Stimulated activated CD8-positive, alpha-beta memory T cell treated with anti-CD3 and anti-CD28 coated beads, Interleukin-4, amount 100 ng/mL, for 48 hours (primary cell): ENCODE measurements at regions not wholly inside any gene's neighbourhood (a gene's known extent, or its start where the extent isn't known, plus 50 kb on each side); places are given as distances from the start of the nearest gene placed in this dataset.
A peak's percentile ranks its signal among the peaks of the same experiment; 100 is the strongest.

ENCODE experiments used
- DNase-seq: peaks from one replicate; pipeline ENCODE4 v3.0.0-alpha.2; 2020

DNA sequence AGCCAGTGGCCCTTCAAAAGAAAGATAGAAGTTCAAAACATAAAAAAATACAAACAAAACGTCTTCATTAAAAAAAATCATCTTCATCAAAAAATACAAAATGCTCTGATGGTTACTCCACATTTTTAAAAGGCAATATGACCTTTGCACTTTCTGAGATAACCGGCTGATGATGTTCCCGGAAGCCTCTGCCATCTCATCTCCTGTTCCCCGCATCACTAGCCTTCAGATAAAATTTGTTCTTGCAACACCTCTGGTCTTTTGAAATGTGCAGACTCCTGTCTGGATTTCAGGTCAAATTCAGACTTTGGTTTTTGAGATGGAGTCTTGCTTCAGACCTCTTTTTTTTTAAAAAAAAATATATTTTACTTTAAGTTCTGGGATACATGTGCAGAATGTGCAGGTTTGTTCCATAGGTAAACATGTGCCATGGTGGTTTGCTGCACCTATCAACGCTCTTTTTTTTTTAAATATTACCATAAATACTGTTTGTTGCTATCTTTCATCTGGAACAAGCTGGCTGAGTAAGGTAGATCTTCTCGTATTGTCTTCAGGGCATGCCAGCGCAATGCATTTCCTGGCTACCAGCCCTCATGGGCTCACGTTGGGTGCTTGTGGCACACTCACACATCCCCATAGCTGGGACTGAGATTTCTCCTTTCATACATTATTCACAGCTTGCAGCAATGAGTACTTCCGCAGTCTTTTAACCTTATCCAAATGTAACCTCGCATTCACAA is 418.9 kb upstream of the ARGLU1 start:
- DNase-seq = no peak

DNA sequence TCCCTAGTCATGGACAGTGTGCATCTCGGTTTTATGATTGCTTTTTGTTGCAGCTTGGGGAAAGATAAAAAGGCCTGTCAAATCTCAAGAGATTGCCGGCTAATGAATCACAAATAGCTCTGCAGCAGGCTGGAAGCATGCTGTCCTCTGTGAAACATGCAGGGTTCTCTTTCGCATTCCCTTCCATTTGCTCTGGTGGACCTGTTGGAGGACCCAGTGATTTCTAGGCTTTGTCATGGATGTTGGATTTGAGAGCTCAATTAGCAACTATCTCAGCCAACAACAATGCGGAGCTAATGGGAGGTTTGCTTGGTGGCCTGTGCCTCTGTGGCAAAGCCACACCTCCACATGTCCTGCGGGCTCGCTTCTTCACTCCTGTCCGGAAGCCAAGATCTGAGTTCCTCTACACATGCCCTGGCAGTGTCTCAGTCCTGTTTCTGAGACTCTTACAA is 418.1 kb upstream of the ARGLU1 start:
- DNase-seq = no peak

GRCh38 chr13:106985481-106985880 is 417.5 kb upstream of the ARGLU1 start:
- DNase-seq = no peak

DNA sequence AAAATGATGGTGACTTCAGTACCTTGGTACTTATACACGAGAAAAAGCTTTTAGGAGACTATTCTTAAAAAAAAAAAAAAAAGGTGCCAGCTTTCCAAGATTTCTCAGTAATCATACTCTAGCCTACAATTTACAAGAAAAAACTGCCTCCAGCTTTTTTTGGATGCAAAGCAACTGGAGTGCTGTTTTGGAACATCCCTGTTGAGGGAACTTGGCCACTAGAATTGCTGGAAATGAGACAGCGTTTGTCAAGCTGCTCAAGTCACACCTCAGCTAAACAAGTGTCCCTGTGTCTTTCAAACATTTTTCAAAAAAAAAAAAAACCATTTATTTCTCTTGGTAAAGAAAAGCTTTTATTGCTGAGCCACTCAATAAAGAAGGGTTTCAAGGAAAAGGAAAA is 413.1 kb upstream of the ARGLU1 start:
- DNase-seq = no peak

DNA sequence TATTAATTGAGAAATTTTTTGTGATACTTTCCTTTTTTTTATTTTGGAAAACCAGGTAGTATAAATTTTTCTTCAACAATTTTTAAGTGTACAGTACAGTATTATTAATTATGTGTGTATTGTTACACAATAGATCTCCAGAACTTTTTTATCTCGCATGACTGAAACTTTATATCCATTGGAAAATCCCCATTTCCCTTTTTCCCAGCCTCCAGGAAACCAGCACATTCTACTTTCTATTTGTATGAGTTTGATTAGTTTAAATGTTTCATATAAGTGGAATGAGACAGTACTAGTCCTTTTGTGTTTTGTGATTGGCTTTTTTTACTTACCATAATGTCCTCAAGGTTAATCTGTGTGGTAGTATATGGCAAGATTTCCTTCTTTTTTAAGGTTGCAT is 399.5 kb upstream of the ARGLU1 start:
- no peak for DNase-seq

DNA sequence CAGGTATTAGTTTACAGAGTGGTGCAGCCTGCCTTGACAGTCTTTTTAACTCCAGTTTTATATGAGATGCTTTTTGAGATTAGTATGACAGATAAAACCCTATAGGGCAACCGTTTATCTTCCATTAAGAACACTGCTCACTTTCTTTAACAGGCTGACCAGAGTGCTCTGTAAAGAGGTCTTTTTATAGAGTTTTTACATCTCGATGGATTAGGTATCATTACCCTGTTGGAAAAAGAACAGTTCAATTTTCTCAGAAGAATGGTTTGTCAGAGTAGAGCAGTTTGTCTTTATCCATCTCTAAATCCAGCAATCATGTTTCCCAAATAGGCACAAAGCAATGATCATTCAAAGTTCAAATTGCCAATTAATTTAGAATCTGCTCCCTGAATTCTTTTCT is 395.2 kb upstream of the ARGLU1 start:
- DNase-seq = no peak

- DNase-seq = no peak
These were observed 393.7 kb upstream of the ARGLU1 start for GRCh38 chr13:106961651-106962050.

- no peak for DNase-seq
These were observed 393.3 kb upstream of the ARGLU1 start for GRCh38 chr13:106961216-106961615.

GRCh38 chr13:106958621-106959048 is 390.7 kb upstream of the ARGLU1 start:
- no peak for DNase-seq

DNA sequence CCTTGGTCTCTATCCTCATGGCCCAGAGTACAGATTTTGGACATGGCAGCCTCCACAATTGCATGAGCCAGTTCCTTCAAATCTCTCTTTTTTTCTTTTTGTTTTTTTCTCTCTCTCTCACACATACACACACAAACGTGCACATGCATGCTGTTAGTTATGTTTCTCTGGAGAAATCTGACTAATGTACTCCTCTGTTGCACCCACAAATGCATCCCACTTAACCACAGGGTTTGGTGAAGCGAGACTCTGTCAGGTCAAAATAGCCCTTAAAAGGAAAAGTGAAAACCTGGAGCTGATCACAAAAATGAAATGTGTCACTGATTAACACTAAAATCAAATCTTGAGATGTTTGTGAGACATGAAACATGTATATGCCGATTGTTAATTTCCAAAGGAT is 374.6 kb upstream of the ARGLU1 start:
- no peak for DNase-seq

DNA sequence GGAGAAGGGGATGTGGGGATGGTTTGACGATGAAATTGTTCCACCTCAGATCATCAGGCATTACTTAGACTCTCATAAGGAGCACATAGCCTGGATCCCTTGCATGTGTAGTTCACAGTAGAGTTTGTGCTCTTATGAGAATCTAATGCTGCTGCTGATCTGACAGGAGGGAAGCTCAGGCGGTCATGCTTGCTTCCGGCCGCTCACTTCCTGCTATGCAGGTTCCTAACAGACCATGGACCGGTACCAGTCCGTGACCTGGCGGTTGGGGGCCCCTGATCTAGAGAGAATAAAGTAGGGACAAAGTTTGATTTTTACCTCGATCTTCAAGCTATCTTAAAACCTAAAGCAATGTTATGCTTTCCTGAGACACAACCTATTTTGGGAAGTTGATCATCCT is 373.8 kb upstream of the ARGLU1 start:
- no peak for DNase-seq

DNA sequence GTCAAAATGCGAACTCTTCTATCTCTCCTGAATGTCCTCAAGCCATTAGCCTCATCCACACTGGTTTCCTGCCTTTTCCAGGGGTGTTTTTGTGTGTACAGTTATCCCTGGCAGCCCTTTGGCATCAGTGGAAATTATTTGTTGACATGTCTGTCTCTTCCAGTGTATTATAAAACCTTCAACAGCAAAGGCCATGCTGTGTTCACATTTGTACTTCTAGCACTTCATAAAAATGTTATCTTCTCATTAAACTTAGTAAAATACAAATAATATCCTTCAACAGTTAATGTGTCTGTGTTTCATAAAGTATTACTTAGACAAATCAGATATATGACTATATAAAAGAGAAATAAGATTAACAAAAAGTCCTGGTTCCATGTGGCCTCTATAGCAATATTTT is 359.5 kb upstream of the ARGLU1 start:
- no peak for DNase-seq

- DNase-seq = no peak
These were observed 354.4 kb upstream of the ARGLU1 start for GRCh38 chr13:106922384-106922783.

GRCh38 chr13:106919638-106920037 is 351.7 kb upstream of the ARGLU1 start:
- no peak for DNase-seq

GRCh38 chr13:106919133-106919532 is 351.2 kb upstream of the ARGLU1 start:
- DNase-seq = no peak

DNA sequence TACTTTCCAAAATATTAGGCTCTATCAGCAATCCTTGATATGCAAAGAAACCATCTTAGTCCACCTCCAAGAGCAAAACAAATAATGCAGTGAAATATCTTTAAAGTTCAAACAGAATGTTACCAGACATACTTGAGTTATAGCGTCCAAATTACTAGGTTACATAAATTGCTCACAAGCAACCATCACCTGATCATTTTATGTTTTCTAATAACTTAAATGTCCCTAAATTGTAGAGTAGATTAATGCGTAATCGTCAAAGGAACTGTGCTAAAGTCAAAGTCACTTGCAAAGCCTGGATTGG is 350.6 kb upstream of the ARGLU1 start:
- DNase-seq = no peak

DNA sequence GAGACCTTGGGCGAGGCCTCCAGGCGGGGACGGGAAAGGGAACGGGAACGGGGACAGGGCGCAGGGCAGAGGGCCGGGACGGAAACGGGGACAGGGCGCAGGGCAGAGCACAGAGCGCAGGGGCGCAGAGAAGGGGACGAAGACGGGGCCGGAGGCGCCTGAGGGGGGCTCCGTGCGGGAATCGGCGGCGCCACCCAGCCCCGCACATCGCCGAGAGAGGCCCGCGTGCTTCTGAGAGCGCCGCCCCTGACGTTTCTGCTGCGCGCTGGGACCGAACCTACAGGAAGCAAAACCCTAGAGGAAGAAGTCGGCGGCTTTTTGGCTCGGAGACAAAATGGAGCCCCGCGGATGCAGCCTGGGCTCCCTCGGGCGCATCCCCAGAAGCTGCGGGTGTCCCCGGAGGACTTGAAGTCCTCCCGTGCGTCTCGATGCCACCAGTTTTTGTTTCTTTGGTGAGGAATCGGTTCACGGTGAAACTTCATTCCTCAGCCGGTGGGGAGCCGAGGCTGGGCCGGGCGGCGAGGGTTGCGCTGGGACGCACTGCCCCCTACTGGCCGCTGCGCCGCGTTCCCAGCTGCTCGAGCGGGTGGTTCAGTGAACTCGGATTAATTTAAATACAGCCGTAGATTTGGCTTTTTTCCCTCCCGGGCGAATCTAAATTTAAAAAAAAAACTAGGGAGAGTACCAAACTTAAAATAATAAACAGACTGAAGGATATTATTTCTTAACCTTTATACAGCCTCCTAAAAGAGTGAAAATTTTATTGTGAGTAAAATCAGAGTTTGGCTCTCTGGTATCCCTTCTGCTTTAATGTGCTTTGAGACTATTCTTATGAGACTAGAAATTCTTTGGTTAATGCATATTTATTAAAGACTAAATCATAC is 350.0 kb upstream of the ARGLU1 start:
- DNase-seq = peak; percentile 84

DNA sequence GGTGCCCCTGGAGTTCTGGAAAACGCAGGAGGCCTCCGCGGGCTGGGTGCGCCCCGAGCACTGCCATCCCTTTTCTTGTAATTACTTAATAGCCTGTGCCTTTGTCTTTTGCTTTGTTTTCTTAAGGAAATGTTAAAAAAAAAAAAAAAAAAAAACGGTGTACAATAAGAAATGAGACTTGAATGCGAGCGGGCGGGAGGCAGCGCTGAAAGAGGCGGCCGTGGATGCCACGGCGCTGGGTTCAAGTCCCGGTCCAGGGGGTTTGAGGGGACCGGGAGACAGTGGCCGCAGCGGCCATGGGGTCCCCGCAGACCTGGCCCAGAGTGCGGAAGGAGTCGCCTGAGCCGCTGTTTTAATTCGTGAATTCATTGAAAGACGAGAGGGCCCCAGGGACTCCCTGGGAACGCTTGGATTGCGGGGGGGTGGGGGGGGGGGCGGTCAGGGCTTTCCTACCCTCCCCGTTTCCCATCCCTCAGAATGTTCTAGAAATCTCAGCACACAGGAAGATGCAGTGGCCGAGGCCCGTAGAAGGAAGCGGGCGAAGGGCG is 349.2 kb upstream of the ARGLU1 start:
- no peak for DNase-seq

- DNase-seq = no peak
These were observed 348.5 kb upstream of the ARGLU1 start for GRCh38 chr13:106916329-106916976.

GRCh38 chr13:106915146-106915545 is 347.2 kb upstream of the ARGLU1 start:
- no peak for DNase-seq

- DNase-seq = no peak
These were observed 343.7 kb upstream of the ARGLU1 start for GRCh38 chr13:106911627-106912026.

GRCh38 chr13:106911020-106911419 is 343.1 kb upstream of the ARGLU1 start:
- DNase-seq = no peak

DNA sequence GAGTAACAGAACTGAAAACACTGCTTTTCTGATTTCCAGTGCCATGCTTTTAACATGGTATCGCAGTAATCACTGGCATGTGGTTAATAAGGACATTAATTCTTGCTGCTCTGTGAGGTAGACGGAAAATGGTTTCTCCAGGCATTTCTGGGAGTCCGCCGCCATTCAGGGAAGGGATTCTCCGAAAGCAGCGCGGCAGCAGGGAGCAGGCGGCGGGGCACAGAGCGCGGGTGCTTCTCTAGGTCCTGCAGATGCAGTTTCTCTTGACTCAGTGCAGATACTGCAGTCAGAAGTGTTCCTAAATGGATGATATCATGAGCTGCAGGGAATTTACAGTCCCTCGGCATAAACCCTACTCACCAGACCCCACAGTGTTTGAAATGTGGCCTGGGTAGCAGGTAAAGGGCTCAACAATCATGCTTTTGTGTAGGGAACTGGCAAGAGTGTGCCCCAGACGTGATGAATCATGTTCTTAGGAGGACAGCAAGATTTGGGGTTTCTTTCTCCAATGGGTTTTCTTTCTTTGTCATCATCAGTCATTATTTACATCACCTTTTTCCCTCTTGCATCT is 338.6 kb upstream of the ARGLU1 start:
- DNase-seq = no peak
